ENCODE measurements at regions not wholly inside any gene's neighbourhood (a gene's known extent, or its start where the extent isn't known, plus 50 kb on each side); places are given as distances from the start of the nearest gene placed in this dataset.
"Not testable (repeated sequence)": the region's sequence is repeated elsewhere in the genome, so short reads cannot be mapped to it uniquely, and the experiment has no call there.

DNA sequence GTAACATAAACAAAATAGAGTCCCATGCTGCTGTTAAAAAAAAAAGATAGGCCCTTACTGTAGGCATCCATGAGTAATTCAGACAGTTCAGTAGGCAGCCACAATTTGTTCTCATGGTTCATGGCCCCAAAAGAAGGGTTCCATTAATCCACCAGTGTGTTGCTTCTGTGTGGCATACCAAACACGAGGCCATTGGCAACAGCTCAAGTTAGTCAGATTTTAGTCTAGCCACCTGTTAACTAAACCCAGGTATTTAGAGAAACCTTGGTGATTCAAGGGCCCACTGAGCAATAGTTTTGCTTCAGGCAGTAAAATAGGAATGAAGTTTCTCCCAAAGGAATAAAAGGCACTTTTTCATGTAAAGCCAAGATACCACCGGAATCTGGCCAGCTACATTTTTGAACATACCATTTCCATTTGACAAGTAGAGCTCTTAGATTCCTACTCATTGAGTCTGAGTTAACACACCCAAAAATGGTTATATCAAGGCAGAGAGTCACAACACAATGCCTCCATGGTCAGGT, 80.1 kb upstream of the SRD5A2 start:
- no peak for DNase-seq (ENCODE audit: low read depth)

GRCh38 chr2:31660165-31660564, 79.4 kb upstream of the SRD5A2 start:
- no peak for DNase-seq (ENCODE audit: low read depth)

GRCh38 chr2:31654241-31654640, 73.5 kb upstream of the SRD5A2 start:
- DNase-seq (ENCODE audit: low read depth) = no peak

DNA sequence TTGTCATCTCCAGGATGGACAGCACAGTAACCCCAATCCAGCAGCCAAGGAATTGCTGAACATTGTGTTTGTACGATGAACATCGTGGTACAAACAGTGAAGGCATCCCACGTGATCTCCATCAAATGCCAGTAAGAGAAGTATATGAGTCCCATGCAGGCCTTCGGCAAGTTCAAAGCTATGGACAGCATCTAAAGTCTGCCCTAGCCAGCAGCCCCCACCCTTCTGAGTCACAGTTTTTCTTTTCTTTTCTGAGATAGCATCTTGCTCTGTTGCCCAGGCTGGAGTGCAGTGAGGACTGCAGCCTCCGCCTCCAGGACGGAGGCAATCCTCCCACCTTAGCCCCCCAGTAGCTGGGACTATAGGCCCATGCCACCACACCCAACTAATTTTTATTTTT, 71.0 kb upstream of the SRD5A2 start:
- no peak for DNase-seq (ENCODE audit: low read depth)

DNA sequence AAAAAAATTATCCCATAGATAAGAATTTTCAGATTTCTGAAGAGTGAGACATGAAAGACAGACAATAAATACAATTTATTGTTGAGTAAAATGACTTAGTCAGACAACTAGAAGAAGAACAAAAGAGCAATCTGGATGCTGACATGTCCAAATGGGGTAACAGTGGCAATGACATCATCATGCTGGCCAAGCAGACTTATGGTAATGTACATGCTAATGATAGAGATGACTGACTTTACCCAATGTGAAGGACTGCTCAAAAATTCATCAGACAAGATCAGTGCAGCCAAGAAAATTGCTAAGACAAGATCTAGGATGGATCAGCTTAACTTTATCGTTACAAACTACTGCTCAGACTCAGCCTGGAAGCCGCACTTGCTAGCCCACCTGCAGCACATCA, 70.5 kb upstream of the SRD5A2 start:
- no peak for DNase-seq (ENCODE audit: low read depth)

GRCh38 chr2:31644551-31644950, 63.8 kb upstream of the SRD5A2 start:
- DNase-seq (ENCODE audit: low read depth) = no peak

GRCh38 chr2:31642707-31643106, 62.0 kb upstream of the SRD5A2 start:
- DNase-seq (ENCODE audit: low read depth) = no peak

DNA sequence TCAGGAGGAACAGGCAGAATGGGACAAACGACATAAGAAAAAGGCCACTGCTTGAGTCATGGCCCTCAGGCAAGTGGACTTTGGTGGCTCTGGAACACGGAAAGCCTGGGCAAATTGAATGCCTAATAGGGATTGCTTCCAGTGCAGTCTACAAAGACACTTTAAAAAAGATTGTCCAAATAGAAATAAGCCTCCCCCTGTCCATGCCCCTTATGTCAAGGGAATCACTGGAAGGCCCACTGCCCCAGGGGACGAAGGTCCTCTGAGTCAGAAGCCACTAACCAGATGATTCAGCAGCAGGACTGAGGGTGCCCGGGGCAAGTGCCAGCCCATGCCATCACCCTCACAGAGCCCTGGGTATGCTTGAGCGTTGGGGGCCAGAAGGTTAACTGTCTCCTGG, 51.5 kb upstream of the SRD5A2 start:
- DNase-seq (ENCODE audit: low read depth) = not testable (repeated sequence)
